Kidney capillary endothelial cell (primary cell): ENCODE measurements at regions not wholly inside any gene's neighbourhood (a gene's known extent, or its start where the extent isn't known, plus 50 kb on each side); places are given as distances from the start of the nearest gene placed in this dataset.

Experiments
- DNase-seq: peaks from one replicate; pipeline ENCODE4 v3.0.0-alpha.2; 2018; ENCODE audit warnings: low spot score

DNA sequence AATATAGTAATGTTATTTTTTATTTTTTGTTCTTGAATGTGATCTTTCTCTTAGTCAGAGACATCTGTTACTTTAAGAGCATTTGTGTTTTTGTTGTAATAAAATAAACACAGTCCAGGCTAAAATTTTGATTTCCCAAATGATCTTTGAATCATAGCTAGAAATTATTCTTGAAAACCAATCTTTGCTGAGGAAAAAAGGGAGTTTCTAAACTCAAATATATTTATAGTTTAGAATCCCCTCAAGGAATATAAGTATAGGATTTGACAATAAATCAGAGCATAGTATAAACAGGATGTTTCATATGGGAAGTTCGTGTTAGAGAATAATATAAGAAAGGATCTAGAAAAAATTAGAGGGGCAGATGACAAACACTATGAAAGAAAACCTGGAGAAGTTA lies 118.8 kb upstream of the ADAMTS19 start:
- DNase-seq, result no peak

DNA sequence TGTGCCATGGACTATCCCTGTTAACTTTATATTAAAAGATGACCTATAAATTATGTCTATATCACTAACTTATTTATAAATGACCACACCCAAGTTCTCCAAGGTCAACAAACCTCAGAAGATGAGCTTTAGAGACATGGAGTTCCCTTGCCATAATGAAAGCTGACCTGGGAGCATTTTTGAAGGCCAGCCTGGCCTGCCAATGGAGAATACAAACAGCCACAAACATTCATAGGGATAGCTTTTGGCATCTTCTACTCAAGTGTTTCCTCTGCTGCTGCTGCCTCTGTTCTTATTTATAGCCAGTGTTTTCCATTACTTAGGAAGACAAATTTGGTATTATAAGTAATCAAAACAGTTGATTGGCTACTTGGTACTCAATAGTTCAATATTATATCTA lies 117.3 kb upstream of the ADAMTS19 start:
- no peak for DNase-seq

DNA sequence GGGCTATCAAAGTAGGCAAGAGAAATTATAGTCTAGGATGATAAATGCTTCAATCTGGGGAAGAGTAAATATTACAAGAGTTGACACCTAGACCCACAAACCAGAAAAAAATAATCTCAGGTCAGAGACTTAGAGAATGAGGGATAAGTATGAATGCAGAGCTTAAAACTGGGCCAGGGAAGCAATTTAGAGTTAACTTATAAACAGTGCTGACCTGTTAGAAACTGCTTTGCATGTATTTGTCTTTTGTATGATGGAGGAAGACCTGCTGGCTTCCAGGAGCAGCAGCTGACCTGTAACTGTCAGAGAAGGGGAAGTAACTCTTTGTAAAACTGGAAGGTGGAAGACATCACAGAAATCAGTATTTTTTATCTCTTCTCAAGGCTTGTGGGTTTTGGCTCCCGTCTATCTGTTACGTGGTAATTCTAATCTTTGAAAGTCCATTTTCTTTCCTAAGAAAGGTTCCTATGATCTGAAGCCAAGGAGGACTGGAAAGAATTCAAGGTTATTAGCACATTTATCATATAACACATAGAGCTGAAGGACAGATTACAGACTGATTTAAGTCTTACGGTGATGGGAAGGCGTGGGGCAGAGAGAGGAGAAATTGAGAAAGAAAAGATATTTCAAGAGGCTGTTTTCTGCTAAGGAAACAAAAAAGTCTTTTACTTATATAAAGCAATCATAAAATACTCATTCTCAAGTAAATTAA lies 114.7 kb upstream of the ADAMTS19 start:
- DNase-seq, result no peak

DNA sequence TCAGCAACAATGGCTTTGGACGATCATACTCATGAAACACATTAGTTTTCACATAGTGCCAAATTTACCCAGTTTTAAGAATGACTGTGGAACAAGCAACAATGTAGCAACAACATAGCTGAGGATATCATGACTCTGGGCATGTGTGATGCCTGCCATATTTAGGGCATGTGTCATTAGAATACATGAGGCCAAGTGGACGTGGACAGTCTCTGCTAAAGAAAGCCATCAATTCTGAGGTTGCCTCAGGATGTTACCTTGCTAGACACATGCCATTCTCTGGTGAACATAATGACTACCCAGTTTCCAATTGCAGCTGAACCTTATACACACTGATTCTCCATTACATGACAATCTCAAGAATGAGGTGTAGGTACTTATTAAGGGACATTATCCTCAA lies 103.3 kb upstream of the ADAMTS19 start:
- DNase-seq, result no peak

DNA sequence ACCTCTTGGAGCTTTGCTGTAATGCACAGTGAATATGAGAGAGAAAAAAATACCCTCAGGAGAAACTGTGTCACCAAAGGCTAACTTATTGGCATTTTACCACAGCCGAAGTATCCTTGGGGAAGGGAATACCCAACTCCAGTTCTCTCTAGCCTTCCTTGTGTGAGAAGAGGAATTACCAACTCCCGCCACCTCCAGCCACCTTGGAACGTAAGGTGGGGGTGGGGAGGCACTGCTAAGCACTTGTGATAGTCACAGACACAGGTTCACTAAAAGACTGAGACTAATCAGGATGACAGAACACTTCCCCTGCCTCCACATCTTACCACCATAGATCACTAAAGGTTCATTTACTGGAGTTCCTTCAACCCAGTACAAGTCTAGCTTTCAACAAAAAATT lies 102.0 kb upstream of the ADAMTS19 start:
- DNase-seq, result no peak

DNA sequence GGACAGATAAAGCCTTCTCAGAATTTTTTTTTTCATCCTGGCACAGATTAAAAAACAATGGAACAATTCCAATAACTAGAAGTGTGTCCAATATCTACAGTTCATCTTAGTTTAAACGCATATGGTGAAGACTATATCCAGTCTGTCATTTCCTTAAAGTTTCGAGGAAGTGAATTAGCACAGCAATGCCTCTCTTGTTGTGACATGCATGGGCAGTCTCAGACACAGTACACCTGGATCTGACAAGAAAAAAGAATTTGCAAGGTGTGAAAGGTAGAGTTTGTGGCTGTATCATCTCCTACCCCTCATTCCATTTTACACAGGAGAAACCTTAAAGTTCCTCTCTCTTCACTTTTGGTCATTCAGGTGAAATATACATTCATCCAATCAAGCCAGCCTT lies 100.6 kb upstream of the ADAMTS19 start:
- no peak for DNase-seq

DNA sequence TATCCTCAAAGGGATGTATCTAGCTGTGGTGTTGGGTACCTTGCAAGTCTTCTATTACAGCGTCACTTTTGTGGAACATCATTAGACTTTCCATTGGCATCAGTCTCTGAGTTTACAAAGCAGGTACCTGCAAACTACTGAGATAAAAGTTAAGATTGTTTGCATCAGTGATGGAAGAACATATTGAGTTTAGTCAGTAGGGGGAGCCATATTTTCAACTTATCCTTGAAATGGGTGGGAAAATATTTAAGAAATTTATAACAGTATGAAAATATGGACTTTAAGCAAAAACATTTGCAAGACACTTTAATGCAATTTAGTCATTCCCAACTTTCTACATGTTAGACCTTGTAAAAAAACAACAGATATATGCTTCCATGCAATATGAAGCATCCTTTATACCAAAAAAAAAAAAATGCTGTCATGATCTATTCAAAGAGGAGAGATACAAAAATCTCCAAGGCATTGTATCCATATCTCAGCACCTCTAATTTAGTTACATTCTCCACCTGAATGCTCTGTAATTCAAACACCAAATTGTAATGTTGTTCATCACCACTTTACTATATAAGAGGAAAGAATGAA lies 98.6 kb upstream of the ADAMTS19 start:
- DNase-seq, result peak; percentile 37

DNA sequence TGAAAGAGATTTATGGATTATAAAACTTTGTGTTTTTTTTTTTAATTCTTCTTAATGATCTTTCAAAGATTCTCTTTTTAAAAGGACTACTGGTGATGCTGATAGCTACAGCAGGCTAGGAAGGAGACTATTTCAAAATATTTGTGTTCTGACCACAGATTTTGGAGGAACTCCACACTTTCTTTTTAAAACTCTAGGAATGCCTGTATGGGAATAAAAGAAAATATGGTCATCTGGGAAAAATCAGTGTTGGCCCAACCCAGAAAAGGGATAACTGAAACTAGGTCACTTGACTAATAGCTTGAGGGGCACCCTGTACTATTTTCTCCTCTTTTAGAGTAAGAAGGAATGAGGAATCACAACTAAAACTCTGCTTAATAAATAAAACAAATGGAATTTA lies 97.6 kb upstream of the ADAMTS19 start:
- no peak for DNase-seq

DNA sequence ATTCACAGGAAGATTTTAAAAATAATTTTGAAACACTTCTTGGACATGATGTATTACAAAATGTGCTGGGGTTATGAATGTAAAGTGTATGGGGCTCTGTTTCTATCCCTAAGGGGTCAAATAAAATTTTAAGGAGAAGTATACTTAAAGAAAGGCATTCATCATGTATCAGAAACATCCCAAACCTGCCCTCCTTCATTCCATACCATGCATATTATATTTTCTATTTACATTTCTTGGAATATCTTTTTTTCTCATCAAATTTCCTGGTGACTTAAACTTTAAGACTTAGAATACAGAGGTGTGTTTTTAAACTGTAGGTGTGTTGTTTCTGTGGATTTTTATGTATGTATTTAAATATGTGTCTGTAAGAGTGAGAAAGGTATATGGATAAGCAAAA lies 96.1 kb upstream of the ADAMTS19 start:
- DNase-seq, result no peak

DNA sequence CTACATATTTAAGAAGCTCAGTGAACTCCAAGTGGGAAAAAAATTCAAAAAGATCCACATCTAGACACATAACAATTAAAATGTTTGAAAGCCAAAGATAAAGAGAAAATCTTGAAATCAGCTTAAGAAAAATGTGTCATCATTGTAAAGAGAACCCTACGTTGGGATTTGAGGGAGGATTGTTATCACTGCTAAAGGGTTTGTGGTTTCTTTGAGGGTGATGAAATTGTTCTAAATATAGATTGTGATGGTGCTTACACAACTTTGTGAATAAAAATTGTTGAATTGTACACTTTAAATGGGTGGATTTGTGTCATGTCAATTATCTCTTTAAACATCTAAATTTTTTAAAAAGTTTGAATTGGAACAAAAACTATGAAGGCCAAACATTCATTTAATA lies 92.2 kb upstream of the ADAMTS19 start:
- DNase-seq, result no peak

DNA sequence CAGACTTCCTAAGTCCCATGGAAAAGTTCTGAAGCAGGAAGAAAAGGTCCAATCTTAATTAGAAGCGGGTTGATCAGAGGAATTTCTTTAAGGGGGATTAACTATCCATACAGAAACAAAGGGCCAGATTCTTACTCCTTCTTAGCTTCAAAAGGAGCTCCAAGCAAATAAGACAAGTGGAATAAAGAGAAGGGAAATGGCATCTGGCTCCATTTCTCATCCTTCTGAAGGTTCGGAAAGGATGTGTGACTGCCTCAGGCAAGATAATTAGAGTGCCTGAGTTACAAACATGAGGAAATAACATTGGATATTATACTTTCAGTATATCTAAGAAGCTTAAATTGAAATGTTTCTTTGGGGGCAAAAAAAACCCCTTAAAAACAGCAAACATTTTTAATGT lies 88.1 kb upstream of the ADAMTS19 start:
- DNase-seq, result no peak

DNA sequence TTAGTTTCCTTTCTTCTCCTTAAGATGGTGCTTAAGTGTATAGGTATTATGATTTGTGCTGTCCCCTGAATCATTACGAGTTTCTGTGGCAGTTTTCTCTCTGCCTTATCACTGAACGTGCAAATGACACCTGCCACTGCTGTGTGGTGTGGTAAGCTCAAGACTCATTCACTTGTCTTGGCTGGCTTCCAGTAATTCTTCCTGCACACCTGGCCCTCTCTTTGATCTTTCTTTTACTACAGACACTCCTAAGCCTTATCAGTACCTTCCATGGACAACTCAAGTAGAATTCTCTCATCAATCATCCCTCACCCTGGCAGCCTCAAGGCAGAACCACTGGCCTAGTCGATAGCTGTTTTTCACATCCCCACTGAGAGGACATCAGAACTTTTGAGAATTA lies 82.6 kb upstream of the ADAMTS19 start:
- DNase-seq, result no peak

DNA sequence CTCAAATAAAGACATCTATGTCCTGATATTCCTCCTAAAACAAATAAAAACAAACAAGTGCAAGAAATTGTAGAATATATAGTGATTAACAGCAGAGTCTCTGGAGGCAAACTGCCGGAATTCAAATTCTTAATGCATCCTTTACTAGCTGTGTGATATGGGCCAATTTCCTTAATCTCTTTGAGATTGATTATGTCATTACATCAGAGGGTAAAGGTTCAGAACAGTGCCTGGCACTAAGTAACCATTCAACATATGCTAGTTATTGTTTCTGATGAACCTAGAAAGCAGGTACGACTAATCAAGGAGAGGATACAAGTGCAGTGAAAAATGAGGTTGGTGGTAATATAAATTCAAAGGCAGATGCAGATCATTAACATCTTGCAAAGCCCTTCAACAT lies 81.1 kb upstream of the ADAMTS19 start:
- DNase-seq, result no peak

DNA sequence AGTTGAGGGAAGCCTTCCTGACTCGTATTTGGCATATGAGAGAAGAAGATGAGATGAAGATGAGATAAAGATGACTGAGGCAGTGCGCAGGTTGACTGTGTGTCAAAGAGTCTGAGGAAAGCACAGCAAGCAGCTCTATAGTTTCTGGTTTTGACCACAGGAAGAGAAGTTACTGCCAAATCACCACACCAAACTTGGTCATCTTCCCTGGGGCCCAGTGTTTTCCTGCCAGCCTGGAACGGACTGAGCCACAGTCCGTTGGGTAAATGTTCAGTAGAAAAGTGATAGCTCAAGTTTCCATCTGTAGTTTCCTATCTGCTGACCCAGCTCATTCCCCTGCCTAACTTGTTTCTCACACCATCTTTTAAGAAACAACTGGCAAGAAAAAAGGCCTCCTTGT lies 80.7 kb upstream of the ADAMTS19 start:
- DNase-seq, result no peak

DNA sequence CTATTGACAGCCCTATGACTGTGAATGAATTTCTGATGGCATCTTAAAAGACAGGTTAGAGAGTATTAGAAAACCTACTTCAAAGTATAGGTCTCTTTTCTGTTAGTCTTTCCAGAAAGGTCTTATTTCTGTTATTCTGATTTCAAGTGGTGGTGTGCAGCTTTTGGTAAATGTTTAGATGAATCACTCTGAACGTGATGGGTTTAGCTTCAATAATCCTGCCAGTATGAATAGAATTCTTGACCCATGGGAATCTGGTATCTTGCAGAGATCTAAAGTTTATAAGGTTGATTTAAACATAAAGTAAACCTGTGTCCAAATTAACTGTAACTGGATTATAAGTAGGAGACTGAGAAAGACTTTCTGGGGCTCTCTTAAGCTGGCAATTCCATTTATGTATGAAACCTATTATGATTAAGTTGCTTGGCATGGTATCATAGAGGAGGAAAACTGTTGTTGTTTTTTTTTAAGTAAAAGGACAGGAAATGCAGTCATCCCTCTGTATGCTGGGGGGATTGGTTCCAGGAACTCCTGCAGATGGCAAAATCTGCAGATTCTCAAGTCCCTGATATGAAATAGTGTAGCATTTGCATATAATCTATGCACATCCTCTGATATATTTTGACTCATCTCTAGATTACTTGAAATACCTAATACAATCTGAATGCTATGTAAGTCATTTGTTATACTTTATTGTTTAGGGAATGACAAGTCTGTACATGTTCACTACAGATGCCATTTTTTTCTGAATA lies 77.0 kb upstream of the ADAMTS19 start:
- DNase-seq, result peak; percentile 84

DNA sequence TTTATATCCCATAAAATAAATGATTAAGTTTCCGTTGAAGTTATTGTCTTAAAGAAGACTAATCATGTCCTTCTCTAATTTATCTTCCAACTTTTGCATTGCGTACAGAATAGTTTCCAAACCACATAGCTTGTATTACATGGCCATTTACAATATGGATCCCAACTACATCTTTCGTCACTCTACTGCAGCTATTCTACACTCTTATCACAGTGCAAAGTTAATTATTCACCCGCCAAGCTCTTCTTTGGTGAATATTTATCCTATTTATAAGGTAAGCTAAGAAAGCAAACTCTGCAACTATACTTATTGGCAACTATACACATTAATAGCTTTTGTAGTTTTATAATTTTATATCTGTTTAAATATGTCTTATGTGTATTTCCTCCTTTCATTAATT lies 75.9 kb upstream of the ADAMTS19 start:
- DNase-seq, result no peak

DNA sequence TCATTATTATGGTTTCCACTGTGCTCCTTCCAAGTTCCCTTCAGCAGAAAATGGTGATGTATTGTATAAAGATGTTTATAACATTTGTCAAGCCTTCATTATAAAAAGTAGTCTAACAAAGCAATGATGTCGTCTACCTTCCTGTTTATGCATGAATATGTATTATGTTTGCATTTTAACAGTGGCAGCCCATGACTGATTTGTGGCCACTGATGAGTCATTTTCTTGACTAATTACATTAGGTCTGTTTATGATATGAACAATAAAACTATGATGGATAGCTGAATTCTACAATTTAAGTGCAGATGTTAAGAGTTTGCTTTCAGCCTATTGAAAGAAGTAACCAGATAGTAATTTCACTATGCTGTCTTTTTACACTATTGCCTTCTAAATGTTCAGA lies 75.4 kb upstream of the ADAMTS19 start:
- DNase-seq, result peak; percentile 61

DNA sequence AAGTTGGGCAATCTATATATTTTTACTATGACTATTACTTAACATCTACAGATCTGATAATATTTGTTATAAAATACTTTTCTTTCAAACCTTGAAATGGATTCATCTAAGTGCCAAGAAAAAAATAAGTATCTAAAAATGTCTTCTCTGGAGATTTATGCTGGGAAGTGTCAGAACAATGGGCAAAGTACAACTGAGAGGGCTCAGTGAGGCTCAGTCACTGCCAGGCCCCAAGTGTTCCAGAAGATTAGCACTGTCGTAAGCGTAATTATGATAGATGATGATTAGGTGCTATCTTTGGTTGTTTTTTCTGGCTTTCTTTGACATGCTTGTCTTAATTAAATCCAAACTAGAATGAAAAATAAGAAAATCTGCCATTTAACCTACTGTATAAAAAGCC lies 72.2 kb upstream of the ADAMTS19 start:
- no peak for DNase-seq

DNA sequence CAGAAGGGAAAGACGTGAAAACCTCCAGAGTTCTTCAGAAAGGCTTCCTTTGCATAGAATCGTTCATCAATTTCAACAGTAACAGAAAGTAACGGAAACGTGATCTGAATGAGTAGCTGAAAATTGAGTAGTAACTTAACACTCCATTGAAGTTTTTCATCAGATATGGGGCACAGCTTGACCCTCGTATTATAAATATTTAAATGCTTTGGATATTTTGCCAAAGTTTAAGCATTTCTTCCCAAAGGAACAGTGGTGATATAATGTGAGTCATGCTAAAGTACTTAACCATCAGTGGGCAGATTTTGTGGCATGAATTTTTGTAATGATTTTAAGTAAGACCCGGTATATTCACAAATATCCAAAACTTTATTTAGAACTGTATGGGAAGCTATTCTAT lies 67.4 kb upstream of the ADAMTS19 start:
- no peak for DNase-seq

DNA sequence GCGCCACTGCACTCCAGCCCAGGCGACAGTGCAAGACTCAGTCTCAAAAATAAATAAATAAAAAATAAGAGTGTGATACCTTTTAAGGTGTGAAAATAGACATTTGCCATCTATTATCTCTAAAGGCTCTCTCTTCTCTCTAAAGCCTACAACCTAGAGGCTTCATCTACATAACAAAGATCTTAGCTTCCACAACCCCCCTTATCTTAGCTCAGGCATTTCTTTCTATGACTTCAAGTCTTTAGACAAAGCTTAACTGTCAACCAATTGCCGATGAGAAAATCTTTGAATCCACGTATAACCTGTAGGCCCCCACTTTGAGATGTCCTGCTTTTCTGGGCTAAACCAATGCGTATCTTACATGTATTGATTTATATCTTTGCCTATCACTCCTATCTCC lies 64.9 kb upstream of the ADAMTS19 start:
- no peak for DNase-seq

DNA sequence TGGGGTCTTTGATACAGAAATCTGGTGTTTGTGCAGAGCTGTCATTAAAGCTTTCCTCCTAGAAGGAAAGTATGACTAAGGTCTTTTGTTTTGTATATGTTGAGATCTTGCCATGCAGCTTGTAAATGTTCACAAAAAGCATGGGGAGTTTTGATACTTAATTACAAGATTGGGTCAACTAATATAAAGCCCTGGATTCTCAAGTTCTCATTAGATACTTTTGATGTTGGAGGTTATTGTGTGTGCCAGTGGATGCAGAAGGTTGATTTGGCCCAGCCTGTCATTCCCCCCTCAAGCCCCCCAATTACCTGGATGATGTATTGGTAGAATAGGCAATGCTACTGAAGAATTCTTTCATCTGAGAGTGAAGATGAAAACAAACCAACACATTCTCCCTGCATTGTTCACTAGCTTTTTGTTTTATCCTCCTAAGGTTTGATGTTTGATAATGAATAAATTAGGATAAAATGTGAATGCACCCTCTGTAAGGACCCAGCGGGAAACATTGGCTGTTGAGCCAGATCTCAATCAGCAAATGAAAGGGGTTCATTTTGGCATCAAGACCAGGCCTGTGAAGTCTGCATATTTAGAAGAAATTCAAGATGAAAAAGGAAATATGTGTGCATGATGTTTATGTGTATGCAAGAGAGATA lies 61.9 kb upstream of the ADAMTS19 start:
- DNase-seq, result no peak

DNA sequence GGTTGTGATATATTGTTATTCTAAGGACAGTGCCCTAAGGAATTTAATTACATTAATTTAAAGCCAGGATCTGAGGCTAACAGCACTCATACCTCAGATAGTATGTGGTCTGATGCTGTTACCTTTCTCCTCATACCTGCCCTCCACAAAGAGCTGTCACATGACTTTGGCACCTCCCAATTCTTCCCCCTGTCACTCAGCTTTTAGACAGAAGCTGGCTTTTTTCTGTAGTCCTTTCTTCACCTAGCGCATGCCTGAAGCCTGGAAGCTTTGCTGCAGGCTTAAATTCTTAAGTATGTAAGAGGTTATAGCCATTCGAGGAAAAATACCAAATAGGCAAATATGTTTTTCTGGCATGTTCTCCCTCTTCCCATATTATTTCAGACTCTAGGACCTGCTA lies 61.0 kb upstream of the ADAMTS19 start:
- no peak for DNase-seq

DNA sequence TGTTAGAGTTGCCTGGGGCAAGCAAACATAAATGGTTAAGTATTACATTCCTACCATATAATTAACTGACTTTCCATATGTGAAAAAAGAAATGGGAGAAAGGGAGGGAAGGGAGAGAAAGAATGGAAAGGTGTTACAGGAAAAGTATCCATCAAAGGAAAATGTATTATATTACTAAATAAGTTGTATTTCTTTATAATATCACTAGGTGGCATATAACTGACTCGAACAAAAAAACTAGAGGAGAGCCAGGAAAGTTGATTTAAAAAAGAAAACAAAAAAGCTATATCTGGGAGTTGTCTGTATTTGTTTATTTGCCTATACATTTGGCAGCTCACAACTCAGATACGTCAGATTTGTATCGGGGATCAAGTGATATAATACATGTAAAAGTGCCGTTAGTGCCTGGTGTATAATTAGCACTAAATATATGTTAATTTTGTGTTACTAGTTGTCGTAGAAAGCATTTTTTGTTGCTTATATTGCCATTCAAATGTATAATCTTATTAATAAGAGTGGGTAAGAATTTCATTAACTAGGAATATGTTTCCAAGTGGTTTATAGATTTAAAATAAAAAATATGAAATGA lies 59.6 kb upstream of the ADAMTS19 start:
- DNase-seq, result peak; percentile 34
